Activated CD4-positive, alpha-beta memory T cell treated with anti-CD3 and anti-CD28 coated beads, Interleukin-2, amount 10 ng/mL, durations not matched to agents 7 days and 5 days (primary cell): ENCODE measurements at regions not wholly inside any gene's neighbourhood (a gene's known extent, or its start where the extent isn't known, plus 50 kb on each side); places are given as distances from the start of the nearest gene placed in this dataset.
"Not testable (repeated sequence)": the region's sequence is repeated elsewhere in the genome, so short reads cannot be mapped to it uniquely, and the experiment has no call there.

Experiments
- CTCF ChIA-PET: fragments of 350-600 bp; sonication (Branson Sonifier 250); formaldehyde crosslinking; loops from one replicate; lab custom pipeline; 2021; ENCODE audit warnings: antibody characterized with exemption, inconsistent platforms; lab: Charles Lee
- POLR2A ChIA-PET: fragments of 350-600 bp; sonication (Branson Sonifier 250); formaldehyde crosslinking; loops from one replicate; lab custom pipeline; 2021; ENCODE audit warnings: antibody characterized with exemption; lab: Charles Lee
- DNase-seq: peaks from one replicate; pipeline ENCODE4 v3.0.0-alpha.2; 2020
- H3K27ac Mint-ChIP-seq: one replicate; pipeline ENCODE4 v1.8.0; 2021; ENCODE audit warnings: mild to moderate bottlenecking, mixed read lengths
- H3K27me3 Mint-ChIP-seq: one replicate; pipeline ENCODE4 v1.8.0; 2021; ENCODE audit warnings: mixed read lengths
- H3K36me3 Mint-ChIP-seq: one replicate; pipeline ENCODE4 v1.8.0; 2021; ENCODE audit warnings: low read depth, mixed read lengths
- H3K4me1 Mint-ChIP-seq: one replicate; pipeline ENCODE4 v1.8.0; 2021; ENCODE audit warnings: mixed read lengths
- H3K4me3 Mint-ChIP-seq: one replicate; pipeline ENCODE4 v1.8.0; 2021; ENCODE audit warnings: mild to moderate bottlenecking, mixed read lengths
- H3K9me3 Mint-ChIP-seq: one replicate; pipeline ENCODE4 v1.8.0; 2021; ENCODE audit warnings: mixed read lengths

DNA sequence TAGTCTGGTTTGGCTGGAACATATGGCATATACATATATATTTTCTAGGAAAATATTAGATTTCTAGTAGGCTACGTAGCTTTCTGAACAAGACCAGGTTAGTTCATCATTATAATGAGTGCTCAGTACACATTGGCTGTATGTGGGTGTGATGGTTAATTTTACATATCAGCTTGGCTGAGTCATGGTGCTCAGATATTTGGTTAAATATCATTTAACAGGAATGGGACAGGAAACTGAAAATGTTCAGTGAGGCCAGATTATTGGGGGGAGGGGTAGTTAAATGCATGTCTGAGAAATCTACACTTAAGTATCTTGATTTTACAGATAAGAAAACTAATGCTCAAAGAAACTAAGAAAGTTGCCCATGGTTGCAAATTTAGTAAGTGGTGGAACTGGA lies 160.1 kb downstream of the RBMX2 start:
- no peaks in the 10 kb centered on the region for H3K36me3 Mint-ChIP-seq
- H3K4me1 Mint-ChIP-seq = no peaks in the 10 kb centered on the region
- CTCF ChIA-PET = no interaction called here
- H3K27ac Mint-ChIP-seq = no peak overlapping the region
- H3K4me3 Mint-ChIP-seq = no peak overlapping the region
- no peak for DNase-seq
- POLR2A ChIA-PET = no interaction called here
- H3K27me3 Mint-ChIP-seq = no peaks in the 10 kb centered on the region
- no peaks in the 10 kb centered on the region for H3K9me3 Mint-ChIP-seq

DNA sequence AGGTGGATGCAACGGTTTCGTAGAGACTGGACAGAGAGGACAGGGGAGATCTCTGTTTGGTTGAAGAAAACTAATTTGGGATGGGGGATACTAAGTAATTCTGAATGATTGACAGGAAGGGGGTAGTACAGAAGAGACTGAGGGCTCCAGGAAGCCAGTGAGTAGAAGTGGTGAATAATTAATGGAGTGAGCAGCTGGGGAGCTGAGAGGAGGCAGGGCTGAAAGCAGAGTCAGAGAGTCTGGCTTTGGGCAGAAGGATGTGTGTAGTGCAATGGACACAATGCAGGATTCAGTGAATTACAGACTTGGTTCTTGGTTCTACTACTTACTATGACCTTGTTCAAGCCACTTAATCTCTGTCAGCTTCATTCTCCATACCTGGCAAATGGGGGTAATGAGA lies 161.7 kb downstream of the RBMX2 start:
- H3K27ac Mint-ChIP-seq = no peak overlapping the region
- H3K4me1 Mint-ChIP-seq = no peaks in the 10 kb centered on the region
- H3K9me3 Mint-ChIP-seq = no peaks in the 10 kb centered on the region
- ChIA-PET POLR2A (no interaction called here), CTCF (no interaction called here)
- DNase-seq = no peak
- no peaks in the 10 kb centered on the region for H3K27me3 Mint-ChIP-seq
- no peaks in the 10 kb centered on the region for H3K36me3 Mint-ChIP-seq
- no peak overlapping the region for H3K4me3 Mint-ChIP-seq

DNA sequence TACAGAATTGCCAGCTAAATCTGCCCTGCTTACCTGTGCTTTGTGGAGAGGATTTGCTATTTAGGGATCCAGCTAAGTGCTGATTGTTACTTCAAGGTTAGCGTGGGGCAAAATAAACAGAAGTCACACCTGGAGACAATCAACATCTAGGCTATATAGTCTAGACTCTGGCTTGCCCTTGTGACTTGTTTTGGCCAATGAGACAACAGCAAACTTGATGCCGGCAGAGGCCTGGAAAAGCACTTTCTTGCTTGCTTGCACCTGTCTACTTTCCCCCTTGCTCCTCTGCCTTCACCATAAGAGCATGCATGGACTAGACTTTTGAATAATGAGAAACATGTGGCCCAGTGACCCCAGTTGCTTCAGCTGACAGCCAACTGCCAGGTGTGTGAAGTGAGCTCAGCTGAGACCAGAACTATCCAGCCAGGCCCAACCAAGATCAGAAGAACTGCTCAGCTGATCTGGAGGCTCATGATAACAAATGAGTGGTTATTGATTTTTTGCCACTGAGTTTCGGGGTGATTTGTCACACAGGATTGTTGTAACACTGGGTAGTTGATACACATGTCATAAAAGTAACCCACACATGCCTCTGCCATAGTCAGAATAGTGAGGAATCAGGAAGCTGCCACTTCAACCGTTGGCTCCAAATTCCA lies 164.4 kb downstream of the RBMX2 start:
- CTCF ChIA-PET = interaction anchor here (1.5 kb wide), 1 partner anchor 10 kb away, joined by 4 read pairs; no protein-coding TSS in a partner anchor
- POLR2A ChIA-PET = no interaction called here
- no peaks in the 10 kb centered on the region for H3K36me3 Mint-ChIP-seq
- no peaks in the 10 kb centered on the region for H3K27me3 Mint-ChIP-seq
- H3K4me3 Mint-ChIP-seq = no peak overlapping the region
- no peak for DNase-seq
- no peaks in the 10 kb centered on the region for H3K9me3 Mint-ChIP-seq
- no peaks in the 10 kb centered on the region for H3K4me1 Mint-ChIP-seq
- no peak overlapping the region for H3K27ac Mint-ChIP-seq

DNA sequence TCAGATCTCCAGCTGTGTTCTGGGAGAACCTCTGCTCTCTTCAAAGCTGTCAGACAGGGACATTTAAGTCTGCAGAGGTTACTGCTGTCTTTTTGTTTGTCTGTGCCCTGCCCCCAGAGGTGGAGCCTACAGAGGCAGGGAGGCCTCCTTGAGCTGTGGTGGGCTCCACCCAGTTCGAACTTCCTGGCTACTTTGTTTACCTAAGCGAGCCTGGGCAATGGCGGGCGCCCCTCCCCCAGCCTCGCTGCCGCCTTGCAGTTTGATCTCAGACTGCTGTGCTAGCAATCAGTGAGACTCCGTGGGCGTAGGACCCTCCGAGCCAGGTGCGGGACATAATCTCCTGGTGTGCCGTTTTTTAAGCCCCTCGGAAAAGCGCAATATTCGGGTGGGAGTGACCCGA lies 171.2 kb downstream of the RBMX2 start:
- H3K27ac Mint-ChIP-seq, POLR2A ChIA-PET, DNase-seq, H3K36me3 Mint-ChIP-seq, H3K4me3 Mint-ChIP-seq, CTCF ChIA-PET, H3K27me3 Mint-ChIP-seq, H3K9me3 Mint-ChIP-seq, H3K4me1 Mint-ChIP-seq: not testable (repeated sequence)
